Astrocyte (in vitro differentiated cells and primary cell): ENCODE measurements at regions not wholly inside any gene's neighbourhood (a gene's known extent, or its start where the extent isn't known, plus 50 kb on each side); places are given as distances from the start of the nearest gene placed in this dataset.

Experiments
- DNase-seq: peaks from one replicate; pipeline ENCODE4 v3.0.0-alpha.2; 2010; ENCODE audit warnings: low read depth
- FAIRE-seq: peaks from 2 replicates; lab custom pipeline; 2011; peaks lifted over from hg19 to GRCh38; lab: Jason Lieb, UNC
- H2AFZ ChIP-seq: 2 replicates; pipeline ENCODE4 v1.6.0; 2012; ENCODE audit warnings: low read depth, low read length, inconsistent platforms
- H3K27ac ChIP-seq: 2 replicates; pipeline ENCODE4 v1.5.1; 2011; ENCODE audit warnings: low read depth, low read length, inconsistent platforms
- H3K27me3 ChIP-seq: 2 replicates; pipeline ENCODE4 v1.6.0; 2011; ENCODE audit warnings: low read length, inconsistent platforms; ENCODE audit not compliant: insufficient read depth
- H3K36me3 ChIP-seq: 2 replicates; pipeline ENCODE4 v1.5.1; 2011; ENCODE audit warnings: low read length, inconsistent platforms; ENCODE audit not compliant: insufficient read depth
- H3K4me1 ChIP-seq: 2 replicates; pipeline ENCODE4 v1.5.1; 2011; ENCODE audit warnings: low read length, inconsistent platforms; ENCODE audit not compliant: insufficient read depth
- H3K4me2 ChIP-seq: 2 replicates; pipeline ENCODE4 v1.6.0; 2012; ENCODE audit warnings: low read length, inconsistent platforms
- H3K4me3 ChIP-seq: 2 replicates; pipeline ENCODE4 v1.5.1; 2011; ENCODE audit warnings: low read depth, mild to moderate bottlenecking, low read length, inconsistent platforms; ENCODE audit not compliant: insufficient read depth
- H3K79me2 ChIP-seq: 2 replicates; pipeline ENCODE4 v1.6.0; 2012; ENCODE audit warnings: mild to moderate bottlenecking, low read length, inconsistent platforms; ENCODE audit not compliant: insufficient read depth
- H3K9ac ChIP-seq: 2 replicates; pipeline ENCODE4 v1.6.0; 2012; ENCODE audit warnings: mild to moderate bottlenecking, low read length, inconsistent platforms
- H3K9me3 ChIP-seq: 2 replicates; pipeline ENCODE4 v1.5.1; 2012; ENCODE audit warnings: low read depth, mild to moderate bottlenecking, low read length, inconsistent platforms; ENCODE audit not compliant: insufficient read depth
- H4K20me1 ChIP-seq: 2 replicates; pipeline ENCODE4 v1.6.0; 2012; ENCODE audit warnings: low read length, inconsistent platforms; ENCODE audit not compliant: insufficient read depth
- H3K27ac Mint-ChIP-seq: one replicate; pipeline ENCODE4 v1.8.0; 2021; ENCODE audit warnings: mild to moderate bottlenecking, mixed read lengths; ENCODE audit not compliant: unreplicated experiment
- H3K27me3 Mint-ChIP-seq: one replicate; pipeline ENCODE4 v1.8.0; 2021; ENCODE audit warnings: low read depth, mixed read lengths; ENCODE audit not compliant: unreplicated experiment
- H3K36me3 Mint-ChIP-seq: one replicate; pipeline ENCODE4 v1.8.0; 2021; ENCODE audit warnings: low read depth, mixed read lengths; ENCODE audit not compliant: unreplicated experiment
- H3K4me1 Mint-ChIP-seq: one replicate; pipeline ENCODE4 v1.8.0; 2021; ENCODE audit warnings: low read depth, mixed read lengths; ENCODE audit not compliant: unreplicated experiment
- H3K4me3 Mint-ChIP-seq: one replicate; pipeline ENCODE4 v1.8.0; 2021; ENCODE audit warnings: mild to moderate bottlenecking, moderate library complexity, mixed read lengths; ENCODE audit not compliant: unreplicated experiment
- H3K9me3 Mint-ChIP-seq: one replicate; pipeline ENCODE4 v1.8.0; 2021; ENCODE audit warnings: mild to moderate bottlenecking, mixed read lengths; ENCODE audit not compliant: unreplicated experiment
- CTCF ChIP-seq: IDR thresholded peaks from 2 replicates; pipeline ENCODE4 v1.5.1; 2011; ENCODE audit warnings: low read depth, mild to moderate bottlenecking, inconsistent platforms, low read length, moderate library complexity; ENCODE audit not compliant: insufficient read depth
- EZH2 ChIP-seq: IDR thresholded peaks from 2 replicates; pipeline ENCODE4 v1.6.1; 2012; ENCODE audit warnings: mild to moderate bottlenecking, low read length, inconsistent platforms; ENCODE audit not compliant: insufficient read depth

DNA sequence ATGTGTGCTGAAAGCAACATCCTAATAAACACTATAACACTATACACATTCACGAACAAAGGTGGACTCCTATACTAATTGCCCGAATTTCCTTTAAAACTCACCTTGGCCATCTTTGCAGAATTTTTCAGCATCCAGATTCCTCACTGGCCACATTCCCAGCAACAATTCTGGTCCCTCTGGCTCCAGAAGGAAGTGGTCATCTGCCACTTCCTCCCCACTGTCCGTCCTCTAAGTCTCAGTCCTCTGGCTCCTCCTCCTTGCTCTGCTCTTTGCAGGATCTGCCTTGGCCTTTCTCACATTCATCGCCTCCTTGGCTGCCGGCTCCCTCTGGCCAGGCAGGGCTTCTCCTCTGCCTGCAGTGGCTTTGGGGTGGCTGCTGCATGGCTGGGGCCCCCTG lies 426.0 kb downstream of the FUT8 start:
- Mint-ChIP-seq H3K36me3 (no peaks in the 10 kb centered on the region), H3K27ac (no peak overlapping the region), H3K4me3 (no peak overlapping the region), H3K27me3 (peaks cover 5% of the 10 kb centered on the region), H3K9me3 (no peaks in the 10 kb centered on the region), H3K4me1 (no peaks in the 10 kb centered on the region)
- no peak overlapping the region for H3K9ac ChIP-seq
- no peaks in the 10 kb centered on the region for H3K79me2 ChIP-seq
- no peak overlapping the region for H3K4me2 ChIP-seq
- H3K4me3 ChIP-seq, result no peak overlapping the region
- no peaks in the 10 kb centered on the region for H3K27me3 ChIP-seq
- DNase-seq, result no peak
- H2AFZ ChIP-seq, result peak overlapping the region; percentile 38
- H3K27ac ChIP-seq, result no peak overlapping the region
- no peaks in the 10 kb centered on the region for H3K4me1 ChIP-seq
- FAIRE-seq, result no peak
- H3K9me3 ChIP-seq, result no peaks in the 10 kb centered on the region
- no peaks in the 10 kb centered on the region for H4K20me1 ChIP-seq
- no peaks in the 10 kb centered on the region for H3K36me3 ChIP-seq
- TF ChIP-seq EZH2 (no peak), CTCF (no peak)

DNA sequence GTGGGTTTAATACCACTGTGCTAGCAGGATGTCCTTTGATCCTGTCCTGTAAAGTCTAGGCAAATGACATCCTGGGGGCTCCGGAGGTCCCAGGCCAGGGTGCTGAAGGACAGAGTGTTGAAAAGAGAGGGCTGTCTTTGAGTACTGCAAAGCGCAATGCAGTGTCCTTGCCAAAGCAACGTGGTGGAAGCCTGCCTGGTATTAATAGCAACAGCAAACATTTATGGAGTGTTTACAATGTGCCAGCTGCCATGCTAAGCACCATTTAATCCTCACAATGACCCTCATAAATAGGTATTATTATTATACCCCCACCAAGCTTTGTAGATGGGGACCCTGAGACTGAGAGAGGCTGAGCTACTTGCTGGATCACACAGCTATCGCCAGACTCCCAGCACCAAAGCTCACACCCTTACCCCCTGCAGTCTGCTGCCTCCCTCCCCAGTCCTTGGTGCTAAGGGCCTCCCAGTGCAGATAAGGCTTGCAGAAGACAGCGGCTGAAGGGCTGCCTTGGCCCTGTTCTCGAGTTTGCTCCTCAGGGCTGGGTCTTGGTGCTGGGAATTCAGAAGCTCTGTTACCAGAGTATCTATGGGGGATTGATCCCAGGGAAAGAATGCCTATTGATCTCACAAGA lies 427.7 kb downstream of the FUT8 start:
- Histone ChIP-seq H3K4me1 (no peaks in the 10 kb centered on the region), H3K36me3 (no peaks in the 10 kb centered on the region), H3K4me2 (no peak overlapping the region), H2AFZ (no peak overlapping the region), H3K9me3 (no peaks in the 10 kb centered on the region), H3K27me3 (no peaks in the 10 kb centered on the region), H3K79me2 (no peaks in the 10 kb centered on the region), H3K9ac (no peak overlapping the region), H3K27ac (no peak overlapping the region), H4K20me1 (no peaks in the 10 kb centered on the region), H3K4me3 (no peak overlapping the region)
- TF ChIP-seq EZH2, result no peak
- no peaks in the 10 kb centered on the region for H3K4me1 Mint-ChIP-seq
- no peak overlapping the region for H3K27ac Mint-ChIP-seq
- no peaks in the 10 kb centered on the region for H3K9me3 Mint-ChIP-seq
- H3K36me3 Mint-ChIP-seq, result no peaks in the 10 kb centered on the region
- DNase-seq (no peak), FAIRE-seq (no peak)
- peaks cover 7% of the 10 kb centered on the region for H3K27me3 Mint-ChIP-seq
- H3K4me3 Mint-ChIP-seq, result no peak overlapping the region

GRCh38 chr14:65840786-65841185 lies 428.3 kb downstream of the FUT8 start:
- no peaks in the 10 kb centered on the region for H3K4me1 Mint-ChIP-seq
- no peak overlapping the region for H3K4me3 ChIP-seq

More at GRCh38 chr14:65840786-65841185, 428.3 kb downstream of the FUT8 start:
- DNase-seq, result no peak
- no peak overlapping the region for H3K27ac Mint-ChIP-seq
- peaks cover 7% of the 10 kb centered on the region for H3K27me3 Mint-ChIP-seq
- no peak overlapping the region for H3K4me3 Mint-ChIP-seq
- H3K36me3 Mint-ChIP-seq, result no peaks in the 10 kb centered on the region
- Histone ChIP-seq H3K36me3 (no peaks in the 10 kb centered on the region), H3K9me3 (no peaks in the 10 kb centered on the region), H2AFZ (no peak overlapping the region), H3K27me3 (no peaks in the 10 kb centered on the region), H3K4me1 (no peaks in the 10 kb centered on the region), H3K9ac (no peak overlapping the region), H4K20me1 (no peaks in the 10 kb centered on the region), H3K79me2 (no peaks in the 10 kb centered on the region), H3K27ac (no peak overlapping the region), H3K4me2 (no peak overlapping the region)
- no peak for TF ChIP-seq CTCF
- TF ChIP-seq EZH2, result no peak
- FAIRE-seq, result no peak
- H3K9me3 Mint-ChIP-seq, result no peaks in the 10 kb centered on the region
